HT-29 (cell line): ENCODE measurements at regions not wholly inside any gene's neighbourhood (a gene's known extent, or its start where the extent isn't known, plus 50 kb on each side); places are given as distances from the start of the nearest gene placed in this dataset.

Experiments used
- DNase-seq: peaks from one replicate; pipeline ENCODE4 v3.0.0-alpha.2; 2015; ENCODE audit warnings: low spot score

DNA sequence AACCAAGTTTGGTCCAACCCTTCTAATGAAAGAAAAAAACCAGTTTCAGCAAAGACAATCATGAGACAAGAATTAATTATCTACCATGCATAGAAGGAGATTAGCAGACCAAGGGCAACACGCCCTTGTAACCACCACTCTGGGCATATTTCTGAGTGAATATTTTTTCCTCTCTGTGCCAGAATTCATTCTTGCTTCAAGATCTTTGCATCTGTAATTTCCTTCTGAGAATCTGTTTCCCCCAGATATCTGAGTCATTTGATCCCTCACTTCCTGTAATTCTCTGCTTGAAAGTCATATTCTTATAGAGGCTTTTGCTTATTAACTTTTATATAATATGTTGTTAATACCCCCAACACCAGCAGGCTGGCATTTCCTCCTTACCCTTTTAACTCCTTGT lies 243.7 kb downstream of the SLC16A7 start:
- no peak for DNase-seq

DNA sequence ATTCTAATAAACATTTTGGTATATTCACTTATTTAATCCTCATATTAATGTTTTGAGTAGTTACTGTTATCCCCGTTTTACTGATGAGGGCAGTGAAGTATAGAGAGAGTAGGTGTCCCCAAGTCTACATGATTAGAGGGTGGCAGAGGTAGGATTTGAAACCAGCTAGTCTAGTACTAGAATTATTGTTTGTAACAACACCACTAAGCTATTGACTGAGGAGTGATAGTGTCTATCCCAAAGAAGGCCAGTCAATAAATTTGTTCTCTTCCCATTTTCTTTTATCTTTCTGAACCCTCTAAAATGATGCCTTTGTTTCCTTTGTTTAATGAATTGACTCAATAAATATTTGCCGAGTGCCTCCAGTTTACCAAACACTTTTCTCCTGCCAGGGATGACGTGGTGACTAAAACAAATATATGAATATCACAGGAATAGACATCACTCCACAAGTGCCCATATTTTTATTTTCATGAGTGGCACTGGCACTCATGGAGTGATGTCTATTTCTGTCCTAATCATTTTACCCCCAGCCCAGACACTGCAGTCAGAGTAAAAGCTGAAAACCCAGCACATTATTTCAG lies 247.5 kb downstream of the SLC16A7 start:
- no peak for DNase-seq

DNA sequence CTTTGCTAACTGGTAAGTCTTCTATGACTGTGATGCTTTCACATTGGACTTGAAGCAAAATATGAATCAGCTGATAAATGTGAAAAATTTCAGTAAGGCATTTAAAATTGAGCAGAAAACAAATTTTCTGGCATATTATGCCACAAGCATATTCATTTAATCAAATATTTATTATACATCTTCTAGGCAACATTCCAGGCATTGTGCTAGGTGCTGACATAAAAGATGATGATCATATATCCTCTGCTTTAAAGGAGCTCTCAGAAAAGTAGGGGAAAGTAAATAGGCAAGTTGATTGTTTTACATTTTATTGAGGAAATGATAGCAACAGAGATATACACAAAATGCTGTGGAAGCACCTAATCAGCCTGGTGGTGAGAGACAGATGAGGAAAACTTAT lies 248.9 kb downstream of the SLC16A7 start:
- DNase-seq = no peak

DNA sequence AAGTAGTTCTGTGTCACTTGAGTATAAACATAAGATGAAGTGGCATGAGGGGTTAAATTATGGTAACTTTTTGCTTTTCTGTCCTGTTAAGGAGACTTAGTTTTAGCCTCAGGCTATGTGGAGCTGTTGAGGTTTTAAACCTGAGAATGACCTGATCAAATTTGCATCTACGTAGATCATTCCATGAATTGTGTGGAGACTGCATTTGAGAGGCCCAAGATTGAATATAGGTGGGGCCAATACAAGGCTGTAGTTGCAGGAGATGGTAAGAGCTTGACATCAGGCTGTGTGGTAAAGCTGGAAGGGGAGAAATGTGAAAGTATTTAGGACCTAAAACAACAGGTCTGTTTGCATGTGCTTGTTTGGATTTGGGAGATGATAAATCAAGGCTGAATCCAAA lies 249.5 kb downstream of the SLC16A7 start:
- DNase-seq = no peak

DNA sequence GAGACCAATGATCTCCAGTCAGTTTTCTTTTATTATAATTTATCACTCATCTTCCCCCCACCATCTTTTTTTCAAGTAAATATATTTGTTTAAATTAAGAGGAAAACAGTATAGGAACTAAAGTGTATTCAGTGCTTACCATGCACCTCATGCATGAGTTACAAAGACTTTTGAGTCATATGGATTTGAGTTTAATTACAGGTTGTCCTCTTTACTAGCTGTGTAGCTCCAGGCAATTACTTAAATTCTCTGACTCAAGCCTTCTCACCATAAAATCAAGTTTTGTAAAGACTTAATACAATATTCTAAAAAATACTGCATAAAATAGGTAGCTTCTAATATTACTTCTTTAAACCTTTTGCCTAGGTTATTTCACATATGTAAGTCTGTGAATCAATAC lies 251.3 kb downstream of the SLC16A7 start:
- no peak for DNase-seq

DNA sequence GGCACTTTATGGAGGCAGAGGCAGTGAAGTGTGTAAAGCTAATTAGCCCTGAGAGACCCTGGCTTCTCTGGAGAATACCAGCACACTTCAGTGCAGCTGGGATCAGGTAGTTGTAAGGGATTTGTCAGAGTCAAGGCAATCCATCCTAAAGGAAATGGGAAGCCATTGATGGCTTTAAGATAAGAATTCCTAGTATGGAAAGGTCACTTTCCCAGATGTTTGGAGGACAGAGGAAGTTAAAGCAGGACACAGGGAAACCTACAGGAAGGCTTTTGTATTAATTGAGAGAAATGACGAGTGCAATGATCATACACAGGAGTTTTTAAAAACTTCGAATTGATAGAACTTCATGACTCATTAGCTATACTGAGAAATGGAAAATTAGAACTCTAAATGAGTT lies 254.4 kb downstream of the SLC16A7 start:
- DNase-seq = no peak

DNA sequence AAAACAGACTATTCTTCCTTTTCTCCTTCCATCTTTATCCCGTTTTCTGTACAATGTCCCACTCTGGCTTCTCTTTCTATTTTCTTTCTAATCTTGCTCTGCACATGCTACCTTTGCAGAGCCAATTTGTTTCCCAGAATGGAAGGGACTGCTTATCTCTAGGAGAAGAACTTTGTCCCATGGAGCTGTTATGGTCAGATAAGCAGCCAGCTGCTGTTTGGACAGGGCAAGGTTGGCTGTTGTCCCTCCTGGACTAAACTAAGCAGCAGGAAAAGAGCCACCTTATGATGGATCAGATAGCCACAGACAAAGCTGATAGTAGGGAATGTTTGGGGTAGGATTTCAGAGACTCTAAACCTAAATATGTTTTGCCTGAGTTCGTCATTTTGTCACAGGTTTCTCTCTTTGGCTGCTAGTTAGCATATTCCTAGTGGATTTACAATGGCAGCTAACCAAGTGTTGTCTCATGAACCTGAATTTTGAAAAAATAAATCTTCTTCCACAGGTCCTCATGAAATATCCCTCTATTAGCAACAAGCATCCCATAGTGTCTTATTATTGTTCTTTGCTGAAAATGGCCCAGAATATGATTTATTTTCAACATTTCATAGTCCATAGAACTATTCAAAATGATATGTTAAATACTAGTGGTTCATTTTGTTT lies 262.8 kb downstream of the SLC16A7 start:
- no peak for DNase-seq

DNA sequence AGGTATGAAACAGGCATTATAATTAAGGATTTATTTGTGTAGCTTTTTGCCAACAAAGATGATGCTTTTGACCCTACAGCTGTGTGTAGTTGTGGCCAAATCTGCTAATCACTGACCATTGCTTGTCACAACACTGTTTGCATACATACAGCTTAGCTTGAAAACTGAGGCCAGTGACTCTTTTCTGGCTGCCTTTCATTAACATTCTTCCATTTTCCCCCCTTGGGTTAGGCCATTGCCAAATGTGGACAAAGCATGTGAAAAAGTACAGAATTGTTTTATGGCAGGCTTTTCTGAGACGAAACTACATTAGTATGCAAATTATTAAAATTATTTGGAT lies 263.3 kb downstream of the SLC16A7 start:
- DNase-seq = no peak

DNA sequence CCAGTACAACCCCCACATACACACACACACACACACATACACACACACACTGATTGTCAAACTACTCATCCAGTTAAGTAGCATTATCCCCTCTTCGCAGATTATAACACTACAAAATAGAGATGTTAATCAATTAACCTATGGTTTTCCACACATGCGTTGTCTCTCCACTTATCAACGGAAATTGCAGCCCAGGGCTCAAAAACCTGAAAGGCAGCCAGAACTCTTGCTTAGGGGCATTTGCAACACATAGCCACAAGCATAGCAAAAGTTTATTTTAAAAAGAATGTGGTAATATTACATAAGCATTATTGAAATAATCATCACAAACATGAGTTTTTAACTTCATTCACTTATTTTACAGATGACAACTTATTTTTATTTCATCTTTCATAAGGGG lies 265.8 kb downstream of the SLC16A7 start:
- no peak for DNase-seq

DNA sequence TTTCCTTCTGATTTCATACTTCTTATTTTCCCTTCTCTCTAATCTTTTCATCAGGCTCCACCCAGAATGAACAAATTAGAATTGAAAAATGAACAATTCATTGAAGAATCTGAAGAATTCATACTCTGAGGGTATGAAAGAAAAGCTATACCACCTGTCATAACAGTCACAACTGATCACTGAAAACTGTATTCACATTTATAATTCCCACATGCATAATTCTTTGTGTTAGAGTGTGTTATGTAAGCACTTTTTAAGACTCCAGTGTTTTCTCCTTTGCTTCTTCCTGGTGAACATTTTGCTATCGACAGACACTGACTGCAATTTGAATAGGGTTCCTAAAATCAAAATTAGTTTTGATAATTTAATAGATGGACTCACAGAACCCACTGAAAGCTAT lies 271.2 kb downstream of the SLC16A7 start:
- DNase-seq = no peak

DNA sequence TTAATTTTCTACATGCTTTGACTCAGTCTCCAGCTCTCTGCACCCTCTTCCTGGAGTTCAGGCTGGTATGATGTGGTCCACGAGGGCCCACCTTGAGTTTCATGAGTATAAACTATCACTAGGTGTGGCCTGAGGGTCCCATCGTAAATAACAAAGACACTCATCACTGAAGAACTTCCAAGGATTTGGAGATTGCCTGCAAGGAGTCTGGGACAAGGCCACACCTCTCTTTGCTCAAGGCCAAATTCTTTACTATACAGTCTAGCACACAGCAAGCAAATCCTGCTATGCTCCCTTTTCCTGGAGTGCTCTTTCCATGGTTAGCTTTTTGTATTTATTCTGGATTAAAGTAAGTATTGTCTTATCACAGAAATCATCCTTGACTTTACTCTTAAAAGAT lies 271.9 kb downstream of the SLC16A7 start:
- DNase-seq = no peak

DNA sequence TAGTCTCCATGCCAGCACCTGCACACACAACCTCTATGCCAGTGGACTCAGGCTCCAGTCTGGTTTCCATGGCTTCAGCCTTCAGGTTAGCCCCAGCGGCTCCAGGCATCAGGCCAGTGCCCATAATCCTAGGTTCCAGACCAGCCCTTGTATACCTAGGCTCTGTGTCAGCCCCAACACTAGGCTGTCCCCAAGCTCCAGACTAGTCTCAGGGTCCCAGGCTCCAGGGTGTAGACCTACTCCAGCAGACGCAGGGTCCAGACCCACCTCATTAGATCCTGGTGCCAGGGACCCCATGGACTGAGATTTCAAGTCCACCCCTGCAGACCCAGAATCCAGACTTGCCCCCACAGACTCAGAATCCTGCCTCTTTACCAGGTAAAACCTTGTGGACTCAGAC lies 275.9 kb downstream of the SLC16A7 start:
- DNase-seq = no peak

DNA sequence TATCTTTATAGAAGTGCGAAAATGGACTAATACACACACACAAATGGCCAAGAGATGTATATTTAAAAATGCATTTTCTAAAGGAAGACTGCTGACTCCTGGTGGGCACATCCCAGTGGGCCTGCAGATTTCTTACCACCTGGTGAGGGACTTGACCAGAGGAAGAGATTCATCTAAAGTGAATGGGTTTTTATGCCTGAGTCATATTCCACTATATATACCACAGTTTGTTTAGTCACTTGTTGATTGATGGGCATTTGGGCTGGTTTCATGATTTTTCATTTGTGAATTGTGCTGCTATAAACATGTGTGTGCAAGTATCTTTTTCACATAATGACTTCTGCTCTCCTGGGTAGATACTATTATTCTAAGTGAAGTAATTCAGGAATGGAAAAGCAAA lies 277.3 kb downstream of the SLC16A7 start:
- DNase-seq = no peak

DNA sequence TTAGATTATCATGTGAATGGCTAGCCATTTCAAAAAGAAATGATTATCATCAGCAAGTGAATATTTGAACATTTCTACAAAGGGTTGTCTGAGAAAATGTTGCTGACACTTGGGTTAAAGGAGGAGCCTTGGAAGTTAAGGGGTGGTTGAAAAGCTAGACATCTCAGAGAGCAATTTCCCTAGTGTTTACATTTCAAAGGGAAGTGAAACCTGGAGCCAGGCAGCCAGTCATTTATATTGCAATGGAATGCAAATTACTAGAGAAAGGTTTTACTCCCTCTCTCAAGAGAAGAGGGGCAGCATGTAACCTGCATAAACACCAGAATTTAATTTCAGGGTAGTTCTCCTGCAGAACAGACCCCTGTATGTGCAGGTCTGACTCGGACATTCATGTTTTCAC lies 279.0 kb downstream of the SLC16A7 start:
- no peak for DNase-seq

DNA sequence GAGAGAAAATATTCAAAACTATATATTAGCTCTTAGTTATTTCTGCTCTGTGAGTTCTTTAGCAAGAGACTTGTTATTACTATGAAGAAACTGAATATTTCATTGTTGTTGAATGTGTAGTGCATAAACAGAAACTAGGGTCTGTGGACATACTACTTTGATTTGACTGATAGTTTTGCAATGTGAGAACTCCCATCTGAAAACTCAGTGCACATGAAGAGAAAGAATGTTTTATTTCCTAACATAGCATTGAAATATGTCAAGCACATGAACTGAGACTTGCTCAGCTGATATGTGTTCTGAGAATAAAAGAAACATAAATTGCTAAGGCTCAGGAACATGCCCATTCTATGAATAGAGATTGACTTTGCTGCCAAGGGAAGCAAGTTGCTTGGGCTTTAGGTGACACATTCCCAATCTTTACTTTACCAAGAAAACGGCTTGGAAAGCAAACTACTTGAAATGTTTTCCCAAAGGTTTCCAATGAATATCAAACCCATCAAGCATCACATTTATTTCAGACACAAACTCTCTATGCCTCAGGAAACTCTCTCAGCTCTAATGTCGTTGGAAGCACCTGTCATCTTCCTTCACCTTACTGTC lies 290.4 kb downstream of the SLC16A7 start:
- no peak for DNase-seq

DNA sequence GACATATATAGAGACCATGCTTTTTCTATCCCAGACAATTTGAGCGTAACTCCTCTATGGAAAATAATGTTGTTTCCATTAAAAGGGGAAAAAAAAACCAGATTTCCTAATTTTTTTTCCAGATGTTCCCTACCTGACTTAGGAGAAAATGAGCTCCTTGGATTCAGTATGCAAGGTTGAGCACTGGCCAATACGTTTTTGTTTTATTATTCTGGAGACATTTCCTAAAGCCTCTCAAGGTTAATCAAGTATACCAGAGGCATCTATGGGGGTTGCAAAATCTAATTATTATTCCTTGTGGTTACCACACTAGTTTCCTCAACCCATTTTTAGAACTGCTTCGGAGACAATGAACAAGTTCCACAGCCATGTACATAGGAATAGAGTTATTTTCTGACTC lies 291.3 kb downstream of the SLC16A7 start:
- DNase-seq = no peak

DNA sequence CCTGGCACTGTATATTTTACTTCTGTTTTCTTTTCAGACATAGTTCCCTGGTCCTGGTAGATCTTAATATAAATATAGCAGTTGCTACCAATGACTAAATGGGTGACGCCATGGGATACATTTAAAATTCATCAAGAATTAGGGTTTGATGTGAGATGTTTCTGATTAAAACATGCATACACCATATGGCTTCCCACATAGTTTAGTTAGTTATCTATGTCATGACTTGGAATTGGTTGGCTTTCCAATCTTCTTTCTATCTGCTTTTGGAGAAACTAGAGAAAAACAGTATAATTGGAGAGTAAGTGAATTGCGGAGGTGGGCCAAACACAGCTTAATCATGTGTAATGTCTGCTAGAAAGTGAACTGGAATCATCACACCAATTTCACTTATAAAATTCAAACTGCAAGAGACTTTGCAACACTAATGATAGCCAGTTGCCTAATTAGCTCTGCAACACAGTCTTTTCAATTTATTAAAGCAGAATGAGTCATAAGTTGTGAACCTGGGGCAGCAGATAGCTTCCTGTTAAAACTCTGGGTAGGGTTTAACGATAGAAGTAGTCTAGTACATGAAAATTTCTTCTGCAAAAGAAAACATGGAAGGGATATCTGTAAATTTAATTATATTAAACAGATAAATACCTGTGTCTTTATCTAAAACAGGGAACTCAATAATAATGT lies 295.2 kb downstream of the SLC16A7 start:
- DNase-seq = peak; percentile 16

DNA sequence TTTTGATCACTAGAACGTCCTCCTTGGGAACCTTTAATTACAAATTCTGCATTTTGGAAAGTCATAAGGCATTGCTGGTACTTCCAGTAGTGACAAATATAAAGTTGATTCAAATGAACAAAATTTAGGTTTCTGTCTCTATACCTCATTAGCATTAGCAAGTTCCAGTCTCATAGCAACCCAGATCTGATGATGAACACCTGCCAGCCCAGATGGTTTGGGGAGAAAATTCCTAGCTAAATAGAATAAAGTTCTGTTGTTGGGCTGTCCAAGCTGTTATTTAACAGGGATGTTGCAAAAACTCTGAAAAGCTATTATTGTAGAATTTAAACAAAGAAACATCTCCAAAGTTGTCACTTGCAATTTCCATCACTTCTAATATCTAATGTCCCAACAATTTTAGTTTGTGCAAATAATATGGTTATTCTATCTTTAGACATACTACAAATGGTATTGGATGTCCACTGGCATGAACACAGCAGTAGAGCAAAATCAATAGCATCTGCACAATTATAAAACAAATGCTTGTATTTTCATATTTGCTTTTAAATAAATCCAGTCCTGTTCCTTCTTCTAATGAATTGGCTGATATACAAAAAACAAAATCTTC lies 299.4 kb downstream of the SLC16A7 start:
- no peak for DNase-seq

DNA sequence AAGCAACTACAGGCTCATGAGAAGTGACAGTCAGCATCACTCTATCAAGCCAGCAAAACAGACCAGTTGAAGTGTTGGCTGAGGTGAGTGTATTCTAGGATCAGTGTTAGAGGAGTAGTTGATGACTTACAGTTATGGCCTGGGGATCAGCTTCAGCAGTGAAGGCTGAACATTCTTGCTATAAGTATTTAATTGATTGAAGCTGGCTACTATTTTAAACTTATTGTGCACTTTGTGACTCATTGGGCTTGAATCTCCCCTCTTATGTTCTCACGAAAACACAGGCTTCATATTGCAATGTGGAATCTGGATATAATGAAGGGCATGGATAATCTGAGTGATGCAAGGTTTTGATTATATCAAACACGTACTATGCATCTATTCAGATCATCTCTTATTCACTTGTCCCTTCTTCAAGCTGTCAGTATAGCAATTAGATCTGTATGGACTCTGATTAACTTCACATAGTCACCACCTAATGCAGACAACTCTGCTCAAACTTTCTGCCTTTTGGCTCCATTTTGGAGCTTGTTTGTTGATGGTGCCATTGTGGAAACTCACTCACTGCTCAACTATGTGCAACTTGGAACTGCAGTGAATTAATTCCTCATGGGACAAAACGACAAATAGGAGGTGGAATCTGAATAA lies 309.2 kb downstream of the SLC16A7 start:
- no peak for DNase-seq

DNA sequence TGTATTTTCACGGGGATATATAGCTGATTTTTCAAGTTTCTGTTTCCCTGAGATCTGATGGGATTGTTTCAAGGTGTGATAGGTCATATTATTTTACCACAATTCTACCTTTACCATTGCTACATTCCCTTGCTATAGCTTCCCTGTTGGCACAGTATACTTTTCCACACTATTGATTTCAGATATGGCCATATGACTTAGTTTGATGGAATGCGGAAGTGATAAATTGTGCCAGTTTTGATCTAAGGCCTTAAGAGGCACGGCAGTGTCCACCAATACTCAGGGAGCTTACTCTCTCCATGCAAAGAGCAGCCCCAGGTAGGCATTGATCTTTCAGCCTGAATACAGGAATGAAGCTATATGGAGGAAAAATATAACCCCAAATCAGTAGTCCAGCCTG lies 315.7 kb downstream of the SLC16A7 start:
- peak; percentile 58 for DNase-seq

DNA sequence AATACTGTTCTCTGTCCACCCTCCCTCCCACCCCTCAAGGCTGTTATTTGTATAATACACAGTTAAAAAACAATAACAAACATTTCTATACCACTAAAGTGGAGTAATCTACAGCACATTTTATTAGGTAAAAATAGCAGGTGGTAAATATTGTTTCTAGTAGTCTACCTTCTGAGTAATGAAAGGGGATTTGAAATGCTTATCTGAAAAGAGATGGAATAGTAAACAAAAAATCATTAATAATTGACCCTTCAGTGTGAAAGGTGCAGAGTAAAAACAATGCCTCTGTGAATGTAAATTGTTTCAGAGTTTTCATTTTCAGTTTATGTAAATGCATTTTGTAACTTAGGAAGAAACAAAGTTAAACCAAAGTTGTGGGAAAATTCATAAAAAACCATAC lies 321.2 kb downstream of the SLC16A7 start:
- DNase-seq = no peak

DNA sequence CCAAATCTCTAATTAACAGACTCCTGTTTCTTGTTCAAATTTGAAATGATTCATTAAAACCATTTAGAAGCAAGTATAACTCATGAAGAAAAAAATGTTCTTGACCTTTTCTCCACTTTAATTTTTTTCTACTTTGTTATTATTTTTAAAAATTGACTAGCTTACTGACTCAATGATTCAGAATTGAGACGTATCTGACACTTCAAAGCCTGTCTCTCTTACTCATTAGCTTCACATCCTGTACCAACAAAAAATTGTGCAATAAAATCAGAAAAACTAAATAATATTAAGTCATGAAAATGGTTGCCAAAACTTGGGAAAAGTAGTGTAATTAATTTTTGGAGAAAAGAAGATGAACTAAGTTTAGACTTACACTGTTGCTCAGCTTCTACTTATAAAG lies 331.2 kb downstream of the SLC16A7 start:
- DNase-seq = no peak
